GM18909 (cell line): ENCODE measurements at regions not wholly inside any gene's neighbourhood (a gene's known extent, or its start where the extent isn't known, plus 50 kb on each side); places are given as distances from the start of the nearest gene placed in this dataset.
"Not testable (repeated sequence)": the region's sequence is repeated elsewhere in the genome, so short reads cannot be mapped to it uniquely, and the experiment has no call there.

ENCODE experiments used
- ATAC-seq: cut with Tn5 transposase; IDR thresholded peaks from one replicate; pipeline ENCODE4 v1.9.1; 2021; ENCODE audit warnings: mild to moderate bottlenecking; ENCODE audit not compliant: unreplicated experiment, poor library complexity

DNA sequence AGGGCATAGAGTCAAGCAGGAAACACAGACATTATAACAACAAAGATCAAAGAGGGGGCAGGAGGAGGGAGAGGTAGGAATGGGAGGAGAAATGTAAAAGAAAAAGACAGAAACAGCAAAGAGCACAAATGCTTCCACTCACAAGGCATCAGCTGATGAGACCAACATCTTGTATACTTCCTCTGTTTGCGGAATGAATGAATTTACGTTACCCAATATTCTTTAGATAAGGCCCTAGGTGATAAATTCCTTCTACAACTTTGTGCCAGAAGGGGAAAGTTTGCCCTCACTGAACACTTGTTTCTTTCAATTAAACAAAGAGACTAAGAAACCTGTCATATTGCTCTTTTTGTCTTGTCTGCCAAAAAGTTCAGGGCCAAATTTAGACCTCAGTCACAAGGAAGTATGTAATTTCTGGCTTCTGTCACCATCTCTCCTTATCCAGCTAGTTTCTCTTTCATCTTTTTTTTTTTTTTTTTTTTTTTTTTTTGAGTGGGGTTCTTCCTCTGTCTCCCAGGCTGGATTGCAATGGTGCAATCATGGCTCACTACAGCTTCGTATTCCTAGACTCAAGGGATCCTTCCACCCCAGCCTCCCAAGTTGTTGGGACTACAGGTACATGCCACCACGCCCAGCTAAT lies 116.4 kb upstream of the NANOS1 start:
- no peak for ATAC-seq

DNA sequence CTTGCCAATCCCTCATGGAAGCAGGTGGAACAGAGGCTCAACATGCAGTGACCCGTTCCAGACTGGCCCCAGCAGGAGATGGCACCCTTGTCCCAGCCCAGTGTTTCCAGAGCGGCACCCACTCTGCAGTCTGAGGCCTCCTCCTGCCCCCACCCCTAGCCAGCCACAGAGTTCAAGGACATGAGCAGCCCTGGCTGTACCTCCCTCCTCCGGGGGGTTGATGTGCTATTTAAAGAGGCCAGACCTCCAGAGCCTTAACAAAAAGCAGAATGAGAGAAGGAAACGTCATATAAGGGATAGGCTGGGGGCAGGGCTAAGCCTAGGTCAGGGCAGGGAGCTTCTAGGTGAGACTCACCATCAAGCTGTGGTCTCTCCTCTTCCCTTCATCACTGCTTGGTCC lies 115.7 kb upstream of the NANOS1 start:
- no peak for ATAC-seq

DNA sequence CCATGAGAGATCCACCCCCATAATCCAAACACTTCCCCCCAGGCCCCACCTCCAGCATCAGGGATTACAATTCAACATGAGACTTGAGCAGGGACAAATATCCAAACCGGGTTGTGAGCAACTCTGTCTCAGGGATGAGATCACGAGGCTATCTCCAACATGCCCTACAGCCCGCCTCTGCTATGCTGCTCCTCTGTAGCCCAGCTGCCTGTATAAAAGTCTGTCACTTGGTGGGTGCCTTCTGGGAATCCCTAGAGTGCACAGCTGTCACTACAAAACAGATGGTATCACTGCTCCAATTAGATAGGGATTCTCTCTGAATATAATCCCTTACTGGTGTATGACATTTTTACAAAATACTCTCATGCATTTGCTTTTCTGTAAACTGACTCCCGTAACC lies 114.9 kb upstream of the NANOS1 start:
- ATAC-seq, result no peak

DNA sequence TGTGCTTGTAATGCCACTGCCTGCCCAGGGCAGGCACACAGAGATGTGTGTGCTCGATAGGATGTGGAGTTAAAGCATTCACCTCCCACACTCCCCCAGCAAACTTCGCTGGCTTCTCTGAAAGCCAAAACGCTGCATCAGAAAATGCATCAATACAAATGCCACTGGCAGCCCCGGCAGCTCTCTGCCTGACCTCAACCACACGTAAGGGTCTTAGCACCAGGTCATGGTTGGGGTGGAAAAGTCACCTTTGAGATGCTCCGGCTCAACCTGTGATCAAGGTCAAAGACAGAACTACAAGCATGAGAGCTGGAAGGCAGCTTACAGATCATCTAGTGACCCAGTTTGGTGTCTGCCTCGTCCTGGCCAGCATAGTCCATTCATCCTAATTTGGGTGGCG lies 114.4 kb upstream of the NANOS1 start:
- ATAC-seq, result no peak

DNA sequence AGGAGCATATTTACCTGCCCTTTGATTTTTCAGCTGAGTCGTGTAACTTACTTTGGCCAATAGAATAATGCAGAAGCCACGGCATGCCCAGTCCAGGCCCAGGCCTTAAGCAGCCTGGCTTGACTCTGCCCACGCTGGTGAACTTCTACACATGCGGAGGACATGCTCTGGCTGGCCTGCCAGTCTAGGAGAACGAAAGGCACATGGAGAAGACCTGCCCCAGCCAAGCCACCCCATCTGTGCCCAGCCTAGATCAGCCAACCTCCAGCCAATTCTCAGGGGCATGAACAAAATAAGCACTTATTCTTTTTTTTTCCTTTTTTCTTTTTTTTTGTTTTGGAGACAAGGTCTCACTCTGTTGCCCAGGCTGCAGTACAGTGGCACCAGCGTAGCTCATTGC lies 112.7 kb upstream of the NANOS1 start:
- no peak for ATAC-seq

DNA sequence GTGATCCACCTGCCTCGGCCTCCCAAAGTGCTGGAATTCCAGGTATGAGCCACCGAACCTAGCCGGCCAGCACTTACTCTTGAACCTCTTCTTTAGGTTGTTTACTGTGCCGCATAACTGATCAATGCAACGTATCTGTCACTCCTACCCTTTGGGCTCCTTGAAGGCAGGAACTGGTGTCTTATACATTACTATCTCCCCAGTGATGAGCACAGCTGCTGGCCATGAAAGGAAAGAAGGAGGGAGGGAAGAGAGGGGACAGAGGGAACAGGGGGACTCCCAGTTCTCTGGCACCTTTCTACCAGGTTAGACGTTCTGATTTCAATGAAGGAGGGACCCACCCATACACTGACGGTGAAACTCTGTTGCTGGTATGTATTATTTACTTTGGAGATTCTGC lies 111.8 kb upstream of the NANOS1 start:
- no peak for ATAC-seq

DNA sequence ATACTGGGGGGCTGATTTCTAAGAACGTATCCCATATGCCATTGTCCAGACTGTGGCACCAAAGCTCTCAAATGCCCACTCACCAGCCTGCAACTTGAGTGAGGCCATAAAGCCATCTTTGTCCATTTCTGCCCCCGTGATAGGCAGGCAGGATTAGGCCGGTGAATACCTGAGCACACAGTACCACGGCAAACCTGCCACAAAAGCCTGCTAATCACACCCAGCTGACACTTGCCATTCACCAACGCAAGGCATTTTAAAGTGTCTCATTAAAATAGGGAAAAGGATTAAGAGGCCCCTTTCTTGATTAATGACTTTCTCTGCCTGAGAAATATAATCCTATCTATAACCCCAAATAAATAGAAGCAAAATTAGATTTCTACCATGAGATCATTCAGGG lies 111.4 kb upstream of the NANOS1 start:
- no peak for ATAC-seq

DNA sequence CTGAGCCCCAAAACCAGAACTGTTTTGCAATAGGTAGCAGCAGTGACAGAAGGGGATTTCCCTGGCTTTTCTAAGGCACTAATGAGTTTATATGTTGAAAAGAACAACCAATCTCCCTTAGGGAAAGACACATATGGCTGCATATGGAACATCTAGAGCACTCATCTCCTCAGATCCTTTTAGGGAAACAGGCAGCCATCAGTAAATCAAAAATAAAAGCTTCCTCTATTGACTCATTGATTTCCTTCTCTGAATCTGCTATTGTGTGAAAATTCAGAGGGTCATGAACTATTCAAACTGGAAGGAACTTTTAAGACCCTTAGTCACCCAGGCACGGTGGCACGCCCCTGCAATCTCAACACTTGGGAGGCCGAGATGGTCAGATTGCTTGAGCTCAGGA lies 110.9 kb upstream of the NANOS1 start:
- ATAC-seq, result no peak

DNA sequence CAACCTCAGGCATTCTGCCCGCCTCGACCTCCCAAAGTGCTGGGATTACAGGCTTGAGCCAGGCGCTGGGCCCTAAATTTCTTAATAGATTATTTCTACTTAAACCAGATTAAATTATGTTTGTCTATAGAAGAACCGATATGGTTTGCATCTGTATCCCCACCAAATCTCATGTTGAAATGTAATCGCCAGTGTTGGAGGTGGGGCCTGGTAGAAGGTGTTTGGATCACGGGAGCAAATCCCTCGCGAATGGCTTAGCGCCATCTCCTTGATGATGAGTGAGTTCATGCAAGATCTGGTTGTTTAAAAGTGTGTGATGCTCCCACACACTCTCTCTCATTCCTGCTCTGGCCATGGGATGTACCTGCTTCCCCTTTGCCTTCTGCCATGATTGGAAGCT lies 109.3 kb upstream of the NANOS1 start:
- ATAC-seq, result no peak

DNA sequence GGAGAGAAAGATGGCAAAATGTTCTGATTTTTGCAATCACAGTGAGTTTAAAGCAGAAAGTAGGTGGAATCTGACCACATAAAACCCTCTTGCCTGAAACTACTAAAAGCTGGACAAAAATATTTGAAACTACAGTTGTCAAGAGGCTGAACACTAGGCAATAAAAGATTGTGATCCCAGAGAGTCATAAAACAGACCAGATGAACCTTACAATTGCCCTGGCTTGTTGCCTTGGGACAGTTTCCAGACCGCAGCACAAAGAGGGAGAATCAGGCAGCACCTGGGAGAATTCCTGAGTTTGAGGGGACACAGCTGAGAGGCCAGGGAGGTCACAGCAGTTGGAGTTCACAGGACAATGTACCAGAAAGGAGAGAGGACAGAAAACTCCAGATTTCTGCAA lies 107.3 kb upstream of the NANOS1 start:
- no peak for ATAC-seq

DNA sequence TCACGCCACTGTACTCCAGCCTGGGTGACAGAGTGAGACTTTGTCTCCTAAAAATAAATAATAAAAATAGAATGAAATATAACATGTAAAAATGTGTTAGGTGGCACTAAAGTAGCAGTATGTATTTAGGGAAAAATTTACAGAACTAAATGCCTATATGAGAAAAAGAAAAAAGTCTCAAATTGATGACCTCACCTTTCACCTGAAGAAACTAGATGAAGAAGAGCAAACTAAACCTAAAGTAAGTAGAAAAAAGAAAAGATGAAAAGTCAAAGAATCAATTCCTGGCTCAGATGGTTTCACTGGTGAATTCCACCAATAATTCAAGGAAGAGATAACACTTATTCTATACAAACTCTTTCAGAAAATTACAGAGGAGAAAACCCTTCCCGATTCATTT lies 106.5 kb upstream of the NANOS1 start:
- ATAC-seq, result no peak

DNA sequence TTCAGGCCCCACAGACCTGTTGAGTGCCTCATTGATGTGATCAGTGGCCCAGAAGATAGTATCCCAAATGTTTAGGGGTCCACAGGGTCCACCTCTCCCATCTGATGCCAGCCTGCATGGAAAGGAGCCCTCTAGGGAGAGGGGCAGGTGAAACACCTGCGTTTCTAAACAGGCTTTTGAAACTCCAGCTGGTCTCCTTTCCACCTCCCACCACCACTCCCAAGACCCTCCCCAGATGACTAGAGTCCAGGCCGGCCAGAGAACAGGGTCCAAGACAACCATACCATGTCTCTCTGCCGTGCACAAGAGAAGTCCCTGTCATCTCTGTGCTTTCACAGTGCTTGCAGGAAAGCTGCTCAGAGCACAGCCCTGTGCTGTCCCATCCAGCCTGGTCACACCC lies 105.0 kb upstream of the NANOS1 start:
- ATAC-seq, result no peak

DNA sequence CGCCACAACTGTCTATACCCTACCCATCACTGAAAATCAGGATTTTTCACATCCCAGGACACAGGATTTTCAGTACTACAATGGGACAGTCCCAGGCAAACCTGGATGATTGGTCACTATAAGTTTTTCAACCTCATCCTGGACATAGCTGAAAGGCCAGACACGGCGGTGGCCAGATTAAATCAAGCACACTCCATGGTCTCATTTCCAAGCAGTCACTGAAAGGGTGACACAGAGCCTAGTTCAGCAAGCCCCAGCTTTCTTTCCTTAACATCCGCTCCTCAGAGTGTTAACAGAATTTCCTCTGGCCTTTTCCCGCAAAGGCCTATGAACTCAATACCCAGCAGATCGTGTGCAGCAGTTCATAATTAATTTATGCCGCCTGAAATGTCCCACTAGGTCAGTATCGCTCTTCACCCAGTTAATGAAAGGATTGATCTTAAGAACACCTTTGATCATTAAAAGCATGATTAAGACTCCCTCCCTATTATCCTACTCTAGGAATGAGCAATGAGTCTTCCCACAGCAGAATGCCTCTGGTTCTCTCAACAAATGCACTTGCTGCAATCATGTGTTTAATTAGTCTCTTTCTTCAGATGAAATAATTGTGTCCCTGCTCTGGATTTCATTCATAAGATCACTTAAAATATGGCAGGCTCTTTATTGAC lies 104.0 kb upstream of the NANOS1 start:
- ATAC-seq, result no peak

DNA sequence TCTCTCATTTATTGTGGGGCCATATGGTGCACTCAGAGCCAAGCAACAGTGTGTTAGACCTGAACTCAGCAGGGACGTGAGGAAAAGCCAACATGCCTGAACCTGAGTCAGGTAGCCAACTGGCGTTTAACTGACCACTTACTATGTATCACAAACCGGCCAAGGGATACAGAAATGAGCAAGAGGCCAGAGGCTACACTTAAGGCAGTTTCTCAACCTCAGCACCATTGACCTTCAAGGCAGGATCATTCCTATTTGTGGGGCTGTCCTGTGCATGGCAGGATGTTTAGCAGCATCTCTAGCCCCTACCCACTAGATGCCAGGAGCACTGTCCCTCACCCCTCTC lies 103.5 kb upstream of the NANOS1 start:
- ATAC-seq, result no peak

DNA sequence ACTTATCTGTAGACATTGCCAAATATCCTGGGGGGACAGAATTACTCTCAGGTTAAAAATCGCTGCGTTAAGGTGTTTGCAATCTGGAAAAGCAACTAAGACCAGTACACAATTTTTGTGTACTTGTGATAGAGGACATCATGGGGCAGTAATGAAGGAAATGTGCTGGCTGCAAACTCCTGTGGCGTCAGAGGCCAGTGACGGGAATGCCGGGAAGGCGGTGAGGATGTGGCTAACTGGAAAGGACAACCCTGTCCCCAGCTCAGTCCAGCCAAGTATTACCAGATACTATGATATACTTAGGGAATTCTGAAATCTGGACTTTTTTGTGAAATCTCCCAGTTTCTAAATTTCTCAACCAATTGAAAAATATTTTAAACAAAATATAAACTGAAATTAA lies 103.1 kb upstream of the NANOS1 start:
- no peak for ATAC-seq

DNA sequence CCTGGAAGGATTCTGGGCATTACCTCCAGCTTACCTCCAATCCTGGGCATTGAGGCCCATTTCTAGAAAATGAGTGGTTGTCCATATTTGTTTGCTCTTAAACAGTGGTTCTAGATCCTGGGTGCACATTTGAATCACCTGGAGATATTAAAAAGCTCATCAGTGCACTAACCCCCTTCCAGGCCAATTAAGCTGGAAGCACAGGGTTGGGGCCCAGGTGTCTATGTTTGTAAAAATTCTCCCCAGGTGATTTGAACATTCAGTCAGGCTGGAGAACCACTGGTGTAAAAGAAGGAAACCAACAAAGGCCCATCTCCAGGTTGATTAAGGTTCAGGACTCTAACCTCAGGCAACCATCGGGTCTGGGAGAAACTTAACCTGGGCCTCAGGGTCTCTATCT lies 102.6 kb upstream of the NANOS1 start:
- ATAC-seq, result no peak

DNA sequence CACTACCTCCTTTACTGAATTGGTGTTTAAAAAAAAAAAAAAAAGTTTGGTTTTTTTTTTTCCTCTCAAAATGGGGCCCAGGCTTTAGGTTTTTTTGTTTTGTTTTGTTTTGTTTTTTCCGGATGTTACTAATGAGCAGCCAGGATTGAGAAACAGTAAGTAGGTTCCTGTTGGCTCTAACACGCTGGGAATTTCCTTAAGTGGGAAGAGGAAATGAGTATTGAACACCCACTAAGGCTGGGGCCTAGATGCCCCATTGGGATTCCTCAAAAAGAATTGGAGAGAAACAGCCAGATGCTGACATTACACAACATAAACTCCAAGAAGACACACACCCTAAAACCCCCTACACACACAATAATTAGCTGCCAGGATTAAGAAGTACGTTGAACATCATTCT lies 102.2 kb upstream of the NANOS1 start:
- ATAC-seq, result no peak

DNA sequence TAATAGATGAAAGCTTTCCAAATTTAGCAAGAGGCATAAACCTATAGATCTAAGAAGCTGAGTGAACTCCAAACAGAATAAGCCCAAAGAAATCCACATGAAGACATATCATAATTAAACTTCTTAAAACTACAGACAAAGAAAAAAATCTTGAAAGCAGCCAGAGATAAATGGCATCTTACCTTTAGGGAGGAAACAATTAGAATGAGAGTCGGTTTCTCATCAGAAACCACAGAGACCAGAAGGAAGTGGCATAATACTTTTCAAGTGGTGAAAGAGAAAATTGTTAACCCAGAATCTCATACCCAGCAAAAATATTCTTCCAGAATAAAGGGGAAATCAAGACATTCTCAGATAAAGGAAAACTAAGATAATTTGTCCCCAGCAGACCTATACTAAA lies 98.9 kb upstream of the NANOS1 start:
- ATAC-seq, result no peak

DNA sequence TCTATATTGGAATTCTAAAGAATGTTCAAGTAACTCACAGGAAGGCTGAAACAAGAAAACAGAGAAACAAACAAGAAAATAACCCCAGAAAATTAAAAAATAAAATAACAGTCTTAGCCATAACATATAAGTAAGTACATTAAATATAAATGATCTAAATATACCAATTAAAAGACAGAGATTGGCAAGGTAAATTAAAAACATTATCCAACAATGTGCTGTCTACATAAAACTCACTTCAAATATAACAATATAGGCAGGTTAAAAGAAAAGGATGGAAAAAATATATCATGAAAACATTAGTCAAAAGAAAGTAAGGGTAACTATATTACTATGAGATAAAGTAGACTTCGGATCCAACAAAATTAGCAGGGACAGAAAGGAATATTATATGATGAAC lies 98.1 kb upstream of the NANOS1 start:
- no peak for ATAC-seq

DNA sequence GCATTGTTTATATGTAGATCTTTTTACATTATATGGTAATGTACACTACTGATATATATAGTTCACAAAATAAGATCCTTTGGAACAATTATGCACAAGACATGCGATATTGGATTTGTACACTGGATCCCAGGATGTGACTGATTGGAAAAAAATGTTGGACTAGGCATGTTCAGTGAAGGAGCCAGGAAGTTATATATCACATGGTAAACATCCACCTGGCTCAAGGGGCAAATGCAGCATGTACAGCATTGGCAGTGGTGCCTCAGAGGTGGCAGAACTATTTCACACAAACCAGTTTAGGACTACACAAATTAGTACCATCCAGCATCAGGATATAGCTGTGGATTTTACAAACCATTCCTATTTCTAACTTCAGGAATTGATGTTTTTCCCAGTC lies 97.4 kb upstream of the NANOS1 start:
- not testable (repeated sequence) for ATAC-seq

DNA sequence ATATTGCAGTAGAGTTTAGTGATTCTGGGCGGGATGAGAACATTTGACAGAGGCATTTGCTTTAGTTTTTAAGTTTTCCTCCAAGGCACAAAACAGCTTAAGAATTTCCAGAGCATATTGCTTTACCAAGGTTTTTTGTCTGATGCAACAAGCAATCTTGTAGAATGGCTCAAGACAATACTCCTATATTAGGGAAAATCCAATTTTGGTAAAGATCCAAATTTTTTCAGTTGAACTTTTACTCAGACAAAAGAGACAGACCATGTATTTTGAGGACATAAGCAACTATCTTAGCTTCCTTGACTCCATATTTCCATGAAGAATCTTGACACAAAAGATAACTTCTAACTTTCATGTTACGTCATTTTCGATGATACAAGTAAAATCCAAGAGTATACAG lies 92.3 kb upstream of the NANOS1 start:
- no peak for ATAC-seq

DNA sequence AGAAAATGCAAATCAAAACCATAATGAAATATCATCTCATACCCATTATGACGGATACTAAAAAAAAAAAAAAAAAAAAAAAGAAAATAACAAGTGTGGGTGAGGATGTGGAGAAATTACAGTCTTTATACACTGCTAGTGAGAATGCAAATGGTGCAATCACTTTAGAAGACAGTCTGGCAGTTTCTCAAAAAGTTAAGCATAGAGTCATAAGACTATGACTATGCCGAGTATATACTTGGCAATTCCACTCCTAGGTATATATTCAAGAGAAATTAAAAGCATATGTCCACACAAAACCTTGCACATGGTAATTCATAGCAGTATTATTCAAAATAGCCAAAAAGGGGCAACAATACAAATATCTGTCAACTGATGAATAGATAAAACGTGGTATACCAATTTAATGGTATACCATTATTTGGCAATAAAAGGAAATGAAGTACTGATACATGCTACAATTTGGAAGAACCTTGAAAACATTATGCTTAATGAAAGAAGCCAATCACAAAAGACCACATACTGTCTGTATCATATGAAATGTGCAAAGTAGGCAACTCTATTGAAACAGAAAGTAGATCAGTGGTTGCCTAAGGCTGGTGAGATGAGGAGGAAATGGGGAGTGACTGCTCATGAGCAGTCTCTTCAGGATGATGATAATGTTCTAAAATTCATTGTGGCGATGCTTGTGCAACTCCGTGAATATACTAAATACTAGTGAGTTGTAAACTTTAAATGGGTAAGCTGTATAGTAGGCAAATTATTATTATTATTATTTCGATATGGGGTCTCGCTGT lies 90.1 kb upstream of the NANOS1 start:
- no peak for ATAC-seq
